K562 (cell line): ENCODE measurements at regions not wholly inside any gene's neighbourhood (a gene's known extent, or its start where the extent isn't known, plus 50 kb on each side); places are given as distances from the start of the nearest gene placed in this dataset.

ENCODE experiments used
- ATAC-seq: fragments of 200-7000 bp; cut with Tn5 transposase; 3 replicates; pipeline ENCODE4 v1.9.1; 2020; ENCODE audit warnings: moderate library complexity
- BruUV-seq: library from RNA; stranded (reverse); fragments of 400-500 nt; replicated peaks from 2 replicates; lab custom pipeline; 2021; lab: Mats Ljungman, UMichigan
- CTCF ChIA-PET: fragments of 300-600 bp; formaldehyde crosslinking; extraction: SDS; loops from one replicate; lab custom pipeline; 2021; ENCODE audit warnings: low intra/inter-chr PET ratio; lab: Yijun Ruan, JAX
- POLR2A ChIA-PET: fragments of 300-600, 350-650 bp; sonication (Branson Sonifier 250); formaldehyde crosslinking; extraction: SDS; loops from one replicate; lab custom pipeline; 2021; ENCODE audit warnings: antibody characterized with exemption, inconsistent platforms; lab: Yijun Ruan, JAX
- DNase-seq, 4 experiments: peaks; one replicate each; pipeline versions ENCODE4 v3.0.0 to v3.0.0-alpha.2; 2011 to 2018; ENCODE audit warnings: low spot score in 3 of 4, mixed read lengths in 3 of 4; ENCODE audit errors: extremely low read depth in 1 of 4
- FAIRE-seq: peaks from 2 replicates; lab custom pipeline; 2011; peaks lifted over from hg19 to GRCh38; lab: Jason Lieb, UNC
- H2AFZ ChIP-seq: 2 replicates; pipeline ENCODE4 v1.6.0; 2011; ENCODE audit warnings: low read depth, low read length, control low read depth, inconsistent platforms
- H3K27ac ChIP-seq: fragments of 200-600 bp; 3 replicates; pipeline ENCODE4 v1.8.0; 2011; ENCODE audit warnings: low read depth, mild to moderate bottlenecking, control low read depth, inconsistent platforms, low read length, moderate library complexity, mixed read lengths; ENCODE audit errors: extremely low read depth
- H3K27me3 ChIP-seq, 2 experiments: fragments of 300-600 bp in 1 of 2; 2 replicates in 1 of 2; 3 replicates in 1 of 2; pipeline versions ENCODE4 v1.6.0 to v1.8.0; 2011; ENCODE audit warnings: inconsistent platforms in 2 of 2, low read length in 2 of 2, mild to moderate bottlenecking in 1 of 2, mixed read lengths in 1 of 2, moderate library complexity in 1 of 2; ENCODE audit not compliant: control insufficient read depth in 2 of 2, insufficient read depth in 2 of 2
- H3K36me3 ChIP-seq: fragments of 300-600 bp; 3 replicates; pipeline ENCODE4 v1.8.0; 2011; ENCODE audit warnings: mild to moderate bottlenecking, low read length, inconsistent platforms; ENCODE audit not compliant: control insufficient read depth, insufficient read depth
- H3K4me1 ChIP-seq, 2 experiments: fragments of 200-600 bp in 1 of 2; replicated peaks in 1 of 2; 2 replicates in 1 of 2; 3 replicates in 1 of 2; pipeline versions ENCODE4 v1.5.1 to v1.8.0; 2011; ENCODE audit warnings: inconsistent platforms in 2 of 2, low read length in 2 of 2, mild to moderate bottlenecking in 1 of 2, mixed read lengths in 1 of 2, moderate library complexity in 1 of 2; ENCODE audit not compliant: control insufficient read depth in 2 of 2, insufficient read depth in 2 of 2
- H3K4me2 ChIP-seq: 2 replicates; pipeline ENCODE4 v1.6.1; 2011; ENCODE audit warnings: low read length, control low read depth, inconsistent platforms, mixed read lengths; ENCODE audit not compliant: insufficient read depth
- H3K4me3 ChIP-seq: fragments of 200-600 bp; sonication (generic), shearing (Covaris generic); 2 replicates; pipeline ENCODE4 v1.5.1; 2016; ENCODE audit warnings: control low read depth, inconsistent platforms
- H3K79me2 ChIP-seq: fragments of 200-600 bp; 3 replicates; pipeline ENCODE4 v1.8.0; 2011; ENCODE audit warnings: low read length, inconsistent platforms; ENCODE audit not compliant: control insufficient read depth, insufficient read depth
- H3K9ac ChIP-seq, 2 experiments: 2 replicates each; pipeline versions ENCODE4 v1.6.0 to v1.6.1; 2011; ENCODE audit warnings: low read depth in 2 of 2, low read length in 2 of 2, control low read depth in 1 of 2, inconsistent platforms in 1 of 2, mild to moderate bottlenecking in 1 of 2, mixed read lengths in 1 of 2; ENCODE audit not compliant: insufficient read depth in 1 of 2
- H3K9me1 ChIP-seq: one replicate; pipeline ENCODE4 v1.6.0; 2011; ENCODE audit warnings: inconsistent platforms, mild to moderate bottlenecking, low read length, moderate library complexity; ENCODE audit not compliant: control insufficient read depth, insufficient read depth
- H3K9me3 ChIP-seq: replicated peaks from 2 replicates; pipeline ENCODE4 v1.5.1; 2011; ENCODE audit warnings: low read depth, low read length, inconsistent platforms; ENCODE audit not compliant: control insufficient read depth, insufficient read depth
- H4K20me1 ChIP-seq: replicated peaks from 2 replicates; pipeline ENCODE4 v1.6.1; 2011; ENCODE audit warnings: low read length, inconsistent platforms, mixed read lengths; ENCODE audit not compliant: control insufficient read depth, insufficient read depth
- HNRNPLL ChIP-seq: fragments of 200-400 bp; formaldehyde crosslinking; IDR thresholded peaks from 2 replicates; pipeline ENCODE4 v1.6.1; 2017; ENCODE audit warnings: low read length, low read depth, mild to moderate bottlenecking; ENCODE audit not compliant: poor library complexity, severe bottlenecking
- SPI1 ChIP-seq: IDR thresholded peaks from 2 replicates; pipeline ENCODE4 v1.6.1; 2011; ENCODE audit warnings: low read depth, low read length, control low read depth, borderline replicate concordance
- ZBTB40 ChIP-seq, 2 experiments: fragments of 450-650 bp in 1 of 2; sonication (generic) in 1 of 2; formaldehyde crosslinking in 1 of 2; IDR thresholded peaks; 2 replicates each; pipeline versions ENCODE4 v1.7.1 to v1.9.0; 2016 to 2022; ENCODE audit warnings: inconsistent platforms in 1 of 2, mild to moderate bottlenecking in 1 of 2, missing genetic modification reagents in 1 of 2
- ZNF445 ChIP-seq: fragments of 250-450 bp; sonication (Bioruptor Pico); IDR thresholded peaks from 2 replicates; pipeline ENCODE4 v1.4.0; 2020; ENCODE audit warnings: low read depth, mild to moderate bottlenecking, moderate library complexity
- WGBS: fragments of 100-300 bp; shearing (Covaris generic); methylation state at CpG from one replicate; pipeline ENCODE4 v1.1.6; 2016; ENCODE audit warnings: low coverage, mixed read lengths; ENCODE audit not compliant: insufficient coverage; ENCODE audit errors: missing lambda C conversion rate; 5-methylcytosine and 5-hydroxymethylcytosine counted together
- in situ Hi-C: fragments of 300-500 bp; cut with MboI; formaldehyde crosslinking; loops from 4 replicates; pipeline ENCODE4 v1.15.0; 2018; ENCODE audit warnings: inconsistent platforms, mixed read lengths
- intact Hi-C: fragments of 100-400 bp; cut with micrococcal nuclease; formaldehyde crosslinking; loops from 2 replicates; pipeline ENCODE4 v1.14.2; 2022

- TF ChIP-seq HNRNPLL = no peak
- TF ChIP-seq, all 486 proteins: peak for 0
Measured at GRCh38 chr9:108554831-108555230, 301.0 kb downstream of the ACTL7B start (continued).

- intact Hi-C loops (no loop called here), in situ Hi-C loops (no loop called here)
- DNase-seq (no peak), FAIRE-seq (no peak), ATAC-seq (no peak)
- Histone ChIP-seq H4K20me1 (no peaks in the 10 kb centered on the region), H3K4me1 (no peaks in the 10 kb centered on the region), H2AFZ (no peak overlapping the region), H3K27me3 (peaks cover 0 to 4% of the 10 kb centered on the region in 2 experiments; a peak in 1 of 5 replicates), H3K79me2 (no peaks in the 10 kb centered on the region), H3K4me3 (no peak overlapping the region), H3K9me3 (no peaks in the 10 kb centered on the region), H3K9ac (no peak overlapping the region), H3K9me1 (no peaks in the 10 kb centered on the region), H3K4me2 (no peak overlapping the region), H3K27ac (no peak overlapping the region), H3K36me3 (no peaks in the 10 kb centered on the region)
- WGBS = 0% methylated on average over 2 of the region's 2 CpGs
- no TSS peak for BruUV-seq
- TF ChIP-seq SPI1 = peak; percentile 58; the same call in 1 of the 2 replicates
- no peak for TF ChIP-seq ZNF445 (CRISPR knock-in tag)
- no peak for TF ChIP-seq ZBTB40 (IDR thresholded peaks at IDR 0.05)
- no peak for TF ChIP-seq ZBTB40 (CRISPR knock-in tag; IDR thresholded peaks at IDR 0.05)
- CTCF ChIA-PET = no interaction called here
- POLR2A ChIA-PET = interaction anchor here (1.5 kb wide), 1 partner anchor 13 kb away, joined by 6 read pairs; no protein-coding TSS in a partner anchor
Measured at GRCh38 chr9:108553111-108553635, 302.6 kb downstream of the ACTL7B start.
